Natural killer cell (primary cell): ENCODE measurements at regions not wholly inside any gene's neighbourhood (a gene's known extent, or its start where the extent isn't known, plus 50 kb on each side); places are given as distances from the start of the nearest gene placed in this dataset.
"Not testable (repeated sequence)": the region's sequence is repeated elsewhere in the genome, so short reads cannot be mapped to it uniquely, and the experiment has no call there.

Experiments used
- ATAC-seq, 3 donors: fragments of 150-1000 bp in 2 of 3; fragments of 200-7000 bp in 1 of 3; cut with Tn5 transposase; 1 replicate in 1 of 3; 2 replicates in 2 of 3; pipeline ENCODE4 v1.10.0; 2021; ENCODE audit warnings: mild to moderate bottlenecking in 2 of 3, moderate library complexity in 2 of 3
- DNase-seq, 2 donors: peaks; one replicate each; pipeline versions ENCODE4 v3.0.0 to v3.0.0-alpha.2; 2013 to 2021; ENCODE audit warnings: mixed read lengths in 1 of 2
- H3K27ac ChIP-seq: one replicate; pipeline ENCODE4 v1.5.1; 2013; ENCODE audit warnings: mild to moderate bottlenecking, low read length
- H3K27me3 ChIP-seq: one replicate; pipeline ENCODE4 v1.6.1; 2013; ENCODE audit warnings: low read length; ENCODE audit not compliant: control insufficient read depth, insufficient read depth
- H3K36me3 ChIP-seq: one replicate; pipeline ENCODE4 v1.6.1; 2013; ENCODE audit warnings: low read length; ENCODE audit not compliant: control insufficient read depth, insufficient read depth
- H3K4me1 ChIP-seq: one replicate; pipeline ENCODE4 v1.6.1; 2013; ENCODE audit warnings: low read length; ENCODE audit not compliant: control insufficient read depth, insufficient read depth
- H3K4me3 ChIP-seq: one replicate; pipeline ENCODE4 v1.5.1; 2013; ENCODE audit warnings: low read length
- H3K9me3 ChIP-seq: one replicate; pipeline ENCODE4 v1.6.1; 2013; ENCODE audit warnings: low read length; ENCODE audit not compliant: control insufficient read depth, insufficient read depth
- H3K27ac Mint-ChIP-seq, 2 donors: one replicate each; pipeline ENCODE4 v1.8.0; 2022; ENCODE audit warnings: mild to moderate bottlenecking in 2 of 2, mixed read lengths in 2 of 2, moderate library complexity in 1 of 2
- H3K27me3 Mint-ChIP-seq, 2 donors: one replicate each; pipeline ENCODE4 v1.8.0; 2022; ENCODE audit warnings: low read depth in 2 of 2, mixed read lengths in 2 of 2
- H3K36me3 Mint-ChIP-seq: one replicate; pipeline ENCODE4 v1.8.0; 2022; ENCODE audit warnings: mixed read lengths
- H3K4me1 Mint-ChIP-seq, 2 donors: one replicate each; pipeline ENCODE4 v1.8.0; 2022; ENCODE audit warnings: mixed read lengths in 2 of 2
- H3K4me3 Mint-ChIP-seq: one replicate; pipeline ENCODE4 v1.8.0; 2022; ENCODE audit warnings: mild to moderate bottlenecking, moderate library complexity, mixed read lengths
- H3K9me3 Mint-ChIP-seq, 2 donors: one replicate each; pipeline ENCODE4 v1.8.0; 2022; ENCODE audit warnings: mixed read lengths in 2 of 2
- CTCF ChIP-seq: fragments of 200-600 bp; IDR thresholded peaks from one replicate; pipeline ENCODE4 v1.8.0; 2022; ENCODE audit warnings: antibody characterized with exemption
- WGBS: methylation state at CpG from one replicate; pipeline ENCODE4 v1.1.7; 2013; ENCODE audit warnings: missing lambda C conversion rate; ENCODE audit not compliant: insufficient coverage; 5-methylcytosine and 5-hydroxymethylcytosine counted together
- intact Hi-C: fragments of 100-400 bp; cut with micrococcal nuclease; formaldehyde crosslinking; loops from one replicate; pipeline ENCODE4 v1.14.2; 2022

- Histone ChIP-seq H3K4me1 (no peaks in the 10 kb centered on the region), H3K9me3 (no peaks in the 10 kb centered on the region), H3K27me3 (no peaks in the 10 kb centered on the region), H3K27ac (no peak overlapping the region), H3K36me3 (no peaks in the 10 kb centered on the region), H3K4me3 (no peak overlapping the region)
- Mint-ChIP-seq H3K27me3 (no peaks in the 10 kb centered on the region), H3K4me3 (no peak overlapping the region), H3K4me1 (no peaks in the 10 kb centered on the region), H3K36me3 (no peaks in the 10 kb centered on the region), H3K27ac (no peak overlapping the region), H3K9me3 (peaks cover 0 to 7% of the 10 kb centered on the region in 2 donors)
- TF ChIP-seq CTCF, result no peak
- DNase-seq (no peak), ATAC-seq (no peak)
- intact Hi-C loops, result no loop called here
- WGBS, result 91% methylated on average over 3 of the region's 4 CpGs
Observed at GRCh38 chr12:88366101-88366500, 214.2 kb downstream of the KITLG start.

- Mint-ChIP-seq H3K4me1 (no peaks in the 10 kb centered on the region), H3K4me3 (no peak overlapping the region), H3K36me3 (no peaks in the 10 kb centered on the region), H3K27ac (no peak overlapping the region), H3K27me3 (no peaks in the 10 kb centered on the region), H3K9me3 (peaks cover 0 to 4% of the 10 kb centered on the region in 2 donors)
- Histone ChIP-seq H3K27me3 (no peaks in the 10 kb centered on the region), H3K4me3 (no peak overlapping the region), H3K4me1 (no peaks in the 10 kb centered on the region), H3K36me3 (no peaks in the 10 kb centered on the region), H3K9me3 (no peaks in the 10 kb centered on the region), H3K27ac (no peak overlapping the region)
- TF ChIP-seq CTCF, result no peak
- intact Hi-C loops, result no loop called here
- DNase-seq (no peak), ATAC-seq (no peak)
Observed at GRCh38 chr12:88367231-88367630, 213.0 kb downstream of the KITLG start.

- H3K27ac Mint-ChIP-seq, H3K27ac ChIP-seq, H3K4me1 ChIP-seq, H3K27me3 ChIP-seq, H3K36me3 Mint-ChIP-seq, H3K4me1 Mint-ChIP-seq, H3K4me3 Mint-ChIP-seq, H3K9me3 ChIP-seq, DNase-seq, H3K27me3 Mint-ChIP-seq, H3K9me3 Mint-ChIP-seq, intact Hi-C loops, H3K36me3 ChIP-seq, ATAC-seq, H3K4me3 ChIP-seq: not testable (repeated sequence)
- WGBS, result 81% methylated on average over 5 of the region's 5 CpGs
Observed at GRCh38 chr12:88368077-88368476, 212.2 kb downstream of the KITLG start.

GRCh38 chr12:88371416-88372183, 208.7 kb downstream of the KITLG start:
- H3K4me3 Mint-ChIP-seq, result no peak overlapping the region
- Histone ChIP-seq H3K27ac (no peak overlapping the region), H3K4me3 (no peak overlapping the region), H3K27me3 (no peaks in the 10 kb centered on the region), H3K36me3 (no peaks in the 10 kb centered on the region), H3K4me1 (no peaks in the 10 kb centered on the region), H3K9me3 (no peaks in the 10 kb centered on the region)
- DNase-seq (no peak), ATAC-seq (no peak)
- WGBS, result 89% methylated on average over 7 of the region's 7 CpGs
- intact Hi-C loops, result no loop called here
- H3K27ac Mint-ChIP-seq, result no peak overlapping the region
- peaks cover 2 to 4% of the 10 kb centered on the region in 2 donors for H3K9me3 Mint-ChIP-seq
- H3K27me3 Mint-ChIP-seq, result no peaks in the 10 kb centered on the region
- H3K4me1 Mint-ChIP-seq, result no peaks in the 10 kb centered on the region
- H3K36me3 Mint-ChIP-seq, result no peaks in the 10 kb centered on the region
- TF ChIP-seq CTCF, result no peak
